AG09309 (cell line): ENCODE measurements at regions not wholly inside any gene's neighbourhood (a gene's known extent, or its start where the extent isn't known, plus 50 kb on each side); places are given as distances from the start of the nearest gene placed in this dataset.

ENCODE experiments used
- DNase-seq: peaks from one replicate; pipeline ENCODE4 v3.0.0-alpha.2; 2010; ENCODE audit warnings: low read depth
- H3K4me3 ChIP-seq: 2 replicates; pipeline ENCODE4 v1.5.1; 2011; ENCODE audit warnings: mild to moderate bottlenecking, low read depth, low read length, moderate library complexity; ENCODE audit not compliant: control insufficient read depth
- TF ChIP-seq, protein P1 (sequence below): IDR thresholded peaks from 2 replicates; pipeline ENCODE4 v1.5.1; 2011; ENCODE audit warnings: mild to moderate bottlenecking, low read depth, low read length, inconsistent platforms; ENCODE audit not compliant: insufficient read depth, control insufficient read depth; ENCODE audit errors: missing control alignments

DNA sequence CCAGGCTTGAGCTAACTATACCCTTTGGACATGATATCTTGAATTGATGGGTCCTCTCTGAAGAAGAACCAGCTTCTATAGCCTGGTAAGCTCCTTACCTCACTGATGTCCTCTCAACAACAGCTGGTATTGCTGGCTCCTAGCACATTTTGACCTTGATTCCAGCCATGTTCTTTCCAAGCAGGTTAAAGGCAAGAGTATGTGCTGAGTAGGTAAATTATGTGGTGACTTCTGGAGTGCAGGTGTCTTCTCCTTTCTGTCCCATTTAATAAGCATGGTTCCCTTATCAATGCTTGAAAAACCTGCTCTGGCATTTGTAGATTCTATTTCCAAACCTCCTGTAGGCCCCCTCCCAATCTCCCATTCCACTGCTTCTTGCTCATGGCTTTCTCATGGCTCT, 300.1 kb downstream of the UTP18 start:
- H3K4me3 ChIP-seq, result no peak overlapping the region
- TF ChIP-seq, protein P1, sequence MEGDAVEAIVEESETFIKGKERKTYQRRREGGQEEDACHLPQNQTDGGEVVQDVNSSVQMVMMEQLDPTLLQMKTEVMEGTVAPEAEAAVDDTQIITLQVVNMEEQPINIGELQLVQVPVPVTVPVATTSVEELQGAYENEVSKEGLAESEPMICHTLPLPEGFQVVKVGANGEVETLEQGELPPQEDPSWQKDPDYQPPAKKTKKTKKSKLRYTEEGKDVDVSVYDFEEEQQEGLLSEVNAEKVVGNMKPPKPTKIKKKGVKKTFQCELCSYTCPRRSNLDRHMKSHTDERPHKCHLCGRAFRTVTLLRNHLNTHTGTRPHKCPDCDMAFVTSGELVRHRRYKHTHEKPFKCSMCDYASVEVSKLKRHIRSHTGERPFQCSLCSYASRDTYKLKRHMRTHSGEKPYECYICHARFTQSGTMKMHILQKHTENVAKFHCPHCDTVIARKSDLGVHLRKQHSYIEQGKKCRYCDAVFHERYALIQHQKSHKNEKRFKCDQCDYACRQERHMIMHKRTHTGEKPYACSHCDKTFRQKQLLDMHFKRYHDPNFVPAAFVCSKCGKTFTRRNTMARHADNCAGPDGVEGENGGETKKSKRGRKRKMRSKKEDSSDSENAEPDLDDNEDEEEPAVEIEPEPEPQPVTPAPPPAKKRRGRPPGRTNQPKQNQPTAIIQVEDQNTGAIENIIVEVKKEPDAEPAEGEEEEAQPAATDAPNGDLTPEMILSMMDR, result no peak
- DNase-seq, result no peak

GRCh38 chr17:51563961-51564360, 303.6 kb downstream of the UTP18 start:
- H3K4me3 ChIP-seq, result no peak overlapping the region
- TF ChIP-seq, protein P1, result no peak
- DNase-seq, result no peak

DNA sequence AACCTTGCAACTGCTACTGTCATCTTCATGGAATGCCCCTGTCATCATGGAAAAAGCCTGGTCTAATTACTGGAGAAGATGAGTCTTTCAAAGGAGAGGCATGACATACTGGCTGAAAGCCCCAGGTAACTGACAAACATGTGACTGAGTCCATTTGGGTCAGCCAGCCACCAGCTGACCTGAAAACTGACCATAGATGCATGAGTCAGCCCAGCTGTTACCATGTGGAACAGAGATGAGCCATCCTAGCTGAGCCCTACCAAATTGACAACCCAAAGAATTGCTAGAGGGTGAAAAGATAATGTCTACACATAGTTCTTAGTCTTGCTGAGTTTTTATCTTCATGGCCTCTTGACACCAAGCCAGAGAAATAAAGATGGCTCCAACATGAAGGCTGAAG, 311.8 kb downstream of the UTP18 start:
- DNase-seq, result no peak
- TF ChIP-seq, protein P1, result no peak

More for the DNA sequence above, 311.8 kb downstream of the UTP18 start:
- H3K4me3 ChIP-seq, result no peak overlapping the region
